Activated CD4-positive, alpha-beta T cell treated with anti-CD3 and anti-CD28 coated beads, Interleukin-2, amount 10 ng/mL, durations not matched to agents 24 days and 14 days (primary cell): ENCODE measurements at regions not wholly inside any gene's neighbourhood (a gene's known extent, or its start where the extent isn't known, plus 50 kb on each side); places are given as distances from the start of the nearest gene placed in this dataset.

ENCODE experiments used
- DNase-seq: peaks from one replicate; pipeline ENCODE4 v3.0.0; 2022
- H3K27ac Mint-ChIP-seq: one replicate; pipeline ENCODE4 v1.8.0; 2022; ENCODE audit warnings: mild to moderate bottlenecking, mixed read lengths
- H3K27me3 Mint-ChIP-seq: one replicate; pipeline ENCODE4 v1.8.0; 2022; ENCODE audit warnings: mixed read lengths
- H3K36me3 Mint-ChIP-seq: one replicate; pipeline ENCODE4 v1.8.0; 2022; ENCODE audit warnings: low read depth, mild to moderate bottlenecking, mixed read lengths
- H3K4me1 Mint-ChIP-seq: one replicate; pipeline ENCODE4 v1.8.0; 2021; ENCODE audit warnings: mixed read lengths
- H3K4me3 Mint-ChIP-seq: one replicate; pipeline ENCODE4 v1.8.0; 2022; ENCODE audit warnings: mild to moderate bottlenecking, moderate library complexity, mixed read lengths
- H3K9me3 Mint-ChIP-seq: one replicate; pipeline ENCODE4 v1.8.0; 2021; ENCODE audit warnings: mixed read lengths
- intact Hi-C: fragments of 100-400 bp; cut with micrococcal nuclease; formaldehyde crosslinking; loops from one replicate; pipeline ENCODE4 v1.15.1; 2023

DNA sequence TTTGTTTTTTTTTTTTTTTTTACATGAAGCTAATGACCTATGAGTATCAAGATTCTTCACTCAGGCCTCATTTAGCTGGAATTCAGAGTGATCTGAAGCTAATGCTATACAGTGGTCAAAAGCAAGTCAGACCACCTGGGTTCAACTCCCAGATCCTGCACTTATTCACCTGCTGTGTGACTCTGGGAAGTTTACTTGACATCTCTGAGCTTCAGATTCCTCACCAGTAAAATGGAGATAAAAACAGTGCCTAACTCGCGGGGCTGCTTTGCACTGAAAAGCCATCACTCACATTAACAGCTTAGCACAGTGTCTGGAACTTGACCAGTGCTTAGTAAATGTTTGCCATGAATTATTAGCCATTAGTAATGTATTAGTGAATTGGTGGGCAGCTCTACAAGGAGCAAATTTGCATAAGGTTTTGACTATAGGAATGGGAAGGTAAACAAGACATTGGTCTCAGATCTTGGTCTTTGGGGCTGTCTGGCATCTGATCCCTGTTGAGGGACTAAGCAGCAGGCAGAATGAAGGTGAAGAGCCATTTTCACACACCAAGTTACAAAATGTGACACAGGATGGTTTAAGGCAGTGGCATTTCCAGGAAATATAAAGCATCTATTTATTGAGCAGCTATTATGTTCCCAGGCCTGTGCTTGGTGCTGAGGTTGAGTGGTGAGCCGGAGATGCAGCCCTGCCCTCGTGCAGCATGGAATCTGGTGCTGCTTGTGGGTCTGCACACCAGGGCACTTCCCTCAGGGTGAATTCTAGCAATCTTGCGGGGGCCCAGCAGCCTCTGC, 291.3 kb downstream of the RRAGC start:
- intact Hi-C loops = no loop called here
- no peaks in the 10 kb centered on the region for H3K36me3 Mint-ChIP-seq

DNA sequence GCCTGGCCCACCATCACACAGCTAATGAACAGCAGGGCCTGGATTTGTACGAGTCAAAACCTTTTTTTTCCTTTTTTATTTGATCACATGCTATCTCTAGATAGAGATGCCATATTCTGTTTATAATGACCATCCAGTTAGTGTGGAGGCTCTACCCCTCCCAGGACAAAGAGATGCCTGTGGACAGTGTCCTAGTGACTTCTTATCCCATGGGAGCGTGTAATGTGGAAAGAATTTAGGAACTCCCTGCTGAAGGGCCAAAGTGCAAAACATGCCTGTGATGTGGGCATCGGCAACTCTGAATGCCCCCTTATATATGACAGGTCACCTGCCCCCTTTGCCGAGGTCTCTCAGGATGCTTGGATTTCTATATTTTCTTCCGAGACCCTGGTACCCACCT, 292.2 kb downstream of the RRAGC start:
- H3K27me3 Mint-ChIP-seq = peaks cover 59% of the 10 kb centered on the region
- H3K4me3 Mint-ChIP-seq = no peak overlapping the region
- no peak overlapping the region for H3K27ac Mint-ChIP-seq
- H3K4me1 Mint-ChIP-seq = peaks cover 21% of the 10 kb centered on the region
- no peaks in the 10 kb centered on the region for H3K36me3 Mint-ChIP-seq
- H3K9me3 Mint-ChIP-seq = no peaks in the 10 kb centered on the region
- intact Hi-C loops = no loop called here
- no peak for DNase-seq

More for the DNA sequence above, 291.3 kb downstream of the RRAGC start:
- Mint-ChIP-seq H3K27ac (no peak overlapping the region), H3K4me3 (no peak overlapping the region), H3K9me3 (no peaks in the 10 kb centered on the region), H3K4me1 (peaks cover 14% of the 10 kb centered on the region), H3K27me3 (peaks cover 54% of the 10 kb centered on the region)
- no peak for DNase-seq

DNA sequence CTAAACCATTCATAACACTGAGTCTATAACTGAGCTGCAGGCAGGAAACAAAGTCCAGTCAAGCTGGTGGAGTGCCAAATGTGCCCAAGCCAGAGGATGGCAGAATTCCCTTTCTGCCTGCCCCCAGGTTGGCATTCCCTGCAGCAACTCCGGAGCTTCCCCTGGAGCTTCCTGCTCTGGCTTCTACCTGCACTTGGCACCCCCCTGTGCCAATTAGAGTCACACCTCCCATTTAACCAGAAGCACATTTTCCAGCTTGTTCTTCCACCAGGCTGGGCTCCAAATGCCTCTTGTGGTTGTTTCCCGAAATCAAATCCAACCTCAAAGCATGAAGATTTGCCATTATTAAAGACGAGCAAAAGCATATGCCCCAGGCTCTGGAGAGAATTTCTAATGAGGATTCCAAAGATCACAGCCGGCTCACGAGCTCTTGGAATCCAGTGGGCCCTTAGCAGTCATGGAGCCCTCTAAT, 294.5 kb downstream of the RRAGC start:
- H3K27ac Mint-ChIP-seq = no peak overlapping the region
- H3K36me3 Mint-ChIP-seq = peaks cover 2% of the 10 kb centered on the region
- peaks cover 51% of the 10 kb centered on the region for H3K27me3 Mint-ChIP-seq
- H3K4me3 Mint-ChIP-seq = no peak overlapping the region
- intact Hi-C loops = no loop called here
- peaks cover 37% of the 10 kb centered on the region for H3K4me1 Mint-ChIP-seq
- no peak for DNase-seq
- H3K9me3 Mint-ChIP-seq = no peaks in the 10 kb centered on the region

DNA sequence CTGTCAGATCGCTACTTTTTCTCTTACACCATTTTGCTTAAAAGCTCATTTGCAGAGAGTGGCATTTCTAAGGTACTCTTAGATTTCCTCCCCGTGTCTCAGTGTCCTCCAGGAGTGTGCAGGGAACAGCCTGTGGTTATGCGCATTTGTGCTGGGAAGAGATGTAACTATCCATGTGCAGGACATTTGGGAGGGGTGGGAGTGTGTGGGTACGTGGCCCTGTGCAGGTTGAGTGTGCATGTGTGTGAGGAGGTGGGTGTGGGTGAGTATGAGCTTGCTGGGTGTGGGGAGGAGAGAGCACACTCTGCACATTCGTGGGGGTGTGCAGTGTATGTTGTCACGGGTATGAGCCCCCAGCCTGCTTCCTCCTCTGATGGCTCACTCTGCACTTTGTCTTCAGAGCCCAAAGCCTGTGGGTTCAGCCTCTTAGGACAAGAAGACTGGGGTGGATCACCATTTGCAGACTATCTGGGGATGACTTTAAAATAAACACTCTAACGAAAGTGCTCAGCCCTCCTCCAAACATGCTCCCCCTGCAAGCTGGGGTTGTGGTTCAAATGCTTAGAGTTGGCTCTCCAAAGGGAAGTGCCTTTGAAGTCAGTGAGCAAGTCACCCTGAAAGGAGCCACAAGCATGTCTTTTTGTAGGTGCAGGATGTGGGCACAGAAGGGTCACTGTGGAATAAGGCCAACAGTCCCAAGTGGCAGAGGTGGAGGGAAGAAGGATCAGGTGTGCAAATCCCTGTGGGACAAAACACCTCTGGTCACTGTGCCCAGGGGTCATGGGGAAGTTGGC, 295.4 kb downstream of the RRAGC start:
- Mint-ChIP-seq H3K27me3 (peaks cover 44% of the 10 kb centered on the region), H3K27ac (peak overlapping the region; percentile 4), H3K36me3 (peaks cover 4% of the 10 kb centered on the region), H3K4me3 (peak overlapping the region; percentile 63), H3K9me3 (no peaks in the 10 kb centered on the region), H3K4me1 (peaks cover 44% of the 10 kb centered on the region)
- DNase-seq = peak; percentile 75
- intact Hi-C loops = no loop called here

DNA sequence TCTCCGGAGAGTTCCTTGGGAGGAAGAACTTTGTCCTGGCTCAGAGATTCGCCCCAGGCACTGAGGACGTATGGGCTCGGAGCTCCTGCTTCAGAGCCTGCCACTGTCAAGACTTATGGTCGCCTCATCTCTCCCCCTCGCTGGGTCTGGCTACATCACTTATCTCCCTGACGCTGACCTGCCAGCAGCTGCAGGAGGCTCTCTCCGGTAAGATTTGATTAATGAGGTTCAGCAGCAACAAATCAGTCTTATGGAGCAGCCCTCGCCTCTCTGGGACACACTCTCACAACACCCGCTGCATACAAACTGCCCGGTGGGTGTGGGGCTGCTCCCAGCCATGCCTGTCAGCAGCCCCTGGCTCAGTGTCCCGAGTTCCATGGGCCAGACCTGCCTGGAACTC, 297.8 kb downstream of the RRAGC start:
- intact Hi-C loops = no loop called here
- H3K4me3 Mint-ChIP-seq = no peak overlapping the region
- H3K27me3 Mint-ChIP-seq = peaks cover 44% of the 10 kb centered on the region
- DNase-seq = no peak
- H3K9me3 Mint-ChIP-seq = no peaks in the 10 kb centered on the region
- H3K4me1 Mint-ChIP-seq = peaks cover 64% of the 10 kb centered on the region
- peaks cover 4% of the 10 kb centered on the region for H3K36me3 Mint-ChIP-seq
- H3K27ac Mint-ChIP-seq = peak overlapping the region; percentile 35

DNA sequence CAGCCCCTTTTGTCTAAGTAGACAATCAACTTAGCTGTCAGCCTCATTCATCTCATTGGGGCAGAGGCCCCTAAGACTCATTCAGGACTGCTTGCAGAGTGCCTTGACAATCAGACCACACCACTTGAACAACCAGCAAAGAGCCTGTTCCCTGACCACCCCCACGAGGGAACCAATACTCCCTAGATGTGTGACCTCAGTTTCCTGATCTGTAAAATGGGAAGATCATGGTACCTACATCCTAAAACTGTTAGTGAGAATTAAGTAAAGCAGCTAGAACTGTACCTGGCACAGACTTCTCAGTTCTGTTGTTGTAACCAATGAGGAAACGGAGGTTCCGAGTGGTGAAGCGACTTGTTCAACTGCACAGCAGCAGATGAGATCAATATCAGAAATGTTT, 298.5 kb downstream of the RRAGC start:
- intact Hi-C loops = no loop called here

DNA sequence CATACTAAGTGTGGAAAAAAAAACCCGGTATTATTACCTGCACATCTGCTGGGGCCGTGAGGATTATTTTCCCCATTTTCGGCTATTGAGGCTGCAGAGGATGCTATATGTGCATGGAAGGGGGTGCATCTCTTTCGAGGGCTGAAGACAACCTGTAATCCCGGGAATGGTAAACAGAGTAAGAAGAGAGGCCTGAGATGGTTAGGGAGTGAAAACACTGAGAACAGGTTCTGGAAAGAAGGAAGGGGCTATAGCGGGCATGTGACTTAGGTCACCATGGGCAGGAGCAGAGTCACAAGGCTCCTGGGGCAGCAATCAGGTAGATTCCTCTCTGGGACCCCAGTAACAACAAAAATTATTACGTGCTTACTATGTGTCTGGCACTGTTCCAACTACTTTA, 299.1 kb downstream of the RRAGC start:
- Mint-ChIP-seq H3K27me3 (peaks cover 36% of the 10 kb centered on the region), H3K4me1 (peaks cover 68% of the 10 kb centered on the region), H3K4me3 (peak overlapping the region; percentile 74), H3K9me3 (no peaks in the 10 kb centered on the region), H3K36me3 (peaks cover 4% of the 10 kb centered on the region), H3K27ac (no peak overlapping the region)
- no peak for DNase-seq
- intact Hi-C loops = no loop called here

More for the DNA sequence above, 298.5 kb downstream of the RRAGC start:
- Mint-ChIP-seq H3K9me3 (no peaks in the 10 kb centered on the region), H3K36me3 (peaks cover 4% of the 10 kb centered on the region), H3K4me3 (peak overlapping the region; percentile 6), H3K4me1 (peaks cover 68% of the 10 kb centered on the region), H3K27ac (peak overlapping the region; percentile 6), H3K27me3 (peaks cover 41% of the 10 kb centered on the region)
- no peak for DNase-seq

DNA sequence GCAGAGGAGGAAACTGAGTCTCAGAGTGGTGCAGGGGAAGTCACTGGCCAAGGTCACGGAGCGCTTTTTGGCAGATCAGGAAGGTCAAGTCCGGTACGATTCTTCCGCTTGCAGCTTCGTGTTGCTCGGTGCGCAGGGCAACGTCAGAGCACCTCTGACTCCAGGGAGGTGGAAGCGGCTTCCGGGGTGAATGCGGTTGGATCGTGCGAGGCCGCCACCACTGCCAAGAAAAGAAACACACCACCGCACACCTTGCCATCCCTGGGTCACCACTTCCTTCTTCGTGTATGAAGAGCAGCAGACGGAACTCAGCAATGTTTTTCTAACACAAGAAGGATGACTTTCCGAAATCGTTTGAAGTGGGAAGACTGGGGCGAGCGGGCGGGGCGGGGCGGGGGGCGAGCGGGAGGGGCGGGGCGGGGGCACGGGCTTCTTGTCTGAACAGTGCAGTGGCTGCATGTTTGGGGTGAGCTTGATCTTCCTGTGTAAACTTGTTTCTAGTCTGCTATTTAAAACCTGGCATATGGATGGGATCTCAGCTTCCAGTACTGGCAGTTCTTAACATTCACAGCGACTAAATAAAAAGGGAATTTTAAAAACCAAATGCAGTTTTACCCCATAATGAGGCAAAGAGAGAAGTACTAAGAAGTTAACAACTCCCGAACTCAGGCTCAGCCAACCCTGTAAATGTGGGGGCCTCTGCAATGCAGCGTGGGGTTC, 300.0 kb downstream of the RRAGC start:
- Mint-ChIP-seq H3K27ac (peak overlapping the region; percentile 88), H3K9me3 (no peaks in the 10 kb centered on the region), H3K36me3 (peaks cover 4% of the 10 kb centered on the region), H3K27me3 (peaks cover 37% of the 10 kb centered on the region), H3K4me3 (peak overlapping the region; percentile 74), H3K4me1 (peaks cover 66% of the 10 kb centered on the region)
- intact Hi-C loops = loop anchor here (1.0 kb wide), 2 partner anchors 25 to 531 kb away; no protein-coding TSS in a partner anchor
- DNase-seq = peak; percentile 97

DNA sequence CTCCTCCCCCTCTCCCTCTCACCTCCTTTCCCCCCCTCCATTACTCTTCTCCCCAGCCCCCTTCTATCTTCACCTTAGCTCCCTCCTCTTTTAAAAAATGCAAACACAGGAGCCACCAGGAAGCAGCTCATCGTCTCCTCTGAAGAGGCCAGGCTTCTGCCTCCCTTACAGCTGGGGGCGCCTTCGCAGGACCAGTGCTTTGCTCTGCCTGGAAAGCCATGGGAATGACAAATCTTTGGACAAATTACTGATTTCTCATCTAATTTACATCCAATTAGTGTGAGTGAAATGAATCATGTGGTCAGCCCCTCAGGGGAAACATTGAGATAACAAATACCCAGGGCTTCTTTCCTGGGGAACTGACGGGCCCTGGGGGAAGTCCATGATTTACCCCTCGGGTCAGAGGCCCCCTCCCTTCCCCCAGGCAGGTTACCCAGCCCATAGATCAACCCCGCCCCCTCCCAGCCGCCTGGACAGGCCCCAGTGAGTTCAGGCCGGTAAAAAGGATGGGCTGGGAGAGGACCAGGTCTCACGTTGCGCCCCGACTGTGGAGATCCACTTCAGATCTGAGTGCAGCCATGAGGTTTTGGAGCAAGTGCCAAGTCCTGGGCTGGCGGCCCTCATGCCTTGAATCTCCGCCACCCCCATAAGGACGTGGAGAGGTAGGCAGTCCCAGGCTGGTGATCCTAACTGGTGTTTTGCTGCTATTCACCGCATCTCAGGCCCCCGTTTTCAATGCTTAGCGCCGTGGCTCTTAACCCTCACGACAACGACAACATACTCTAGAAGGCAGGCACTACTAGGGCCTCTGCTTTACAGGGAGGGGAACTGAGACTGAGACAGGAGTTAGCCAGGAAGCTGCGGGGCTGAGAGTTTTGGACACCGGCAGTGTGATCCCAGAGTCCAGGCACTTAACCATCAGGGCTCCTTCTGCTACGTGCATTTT, 300.8 kb downstream of the RRAGC start:
- intact Hi-C loops = loop anchor here (1.0 kb wide), 2 partner anchors 24 to 530 kb away; no protein-coding TSS in a partner anchor
- no peak for DNase-seq
- peak overlapping the region; percentile 74 for H3K4me3 Mint-ChIP-seq
- H3K4me1 Mint-ChIP-seq = peaks cover 59% of the 10 kb centered on the region
- peaks cover 4% of the 10 kb centered on the region for H3K36me3 Mint-ChIP-seq
- no peaks in the 10 kb centered on the region for H3K9me3 Mint-ChIP-seq
- peaks cover 34% of the 10 kb centered on the region for H3K27me3 Mint-ChIP-seq
- peak overlapping the region; percentile 88 for H3K27ac Mint-ChIP-seq

DNA sequence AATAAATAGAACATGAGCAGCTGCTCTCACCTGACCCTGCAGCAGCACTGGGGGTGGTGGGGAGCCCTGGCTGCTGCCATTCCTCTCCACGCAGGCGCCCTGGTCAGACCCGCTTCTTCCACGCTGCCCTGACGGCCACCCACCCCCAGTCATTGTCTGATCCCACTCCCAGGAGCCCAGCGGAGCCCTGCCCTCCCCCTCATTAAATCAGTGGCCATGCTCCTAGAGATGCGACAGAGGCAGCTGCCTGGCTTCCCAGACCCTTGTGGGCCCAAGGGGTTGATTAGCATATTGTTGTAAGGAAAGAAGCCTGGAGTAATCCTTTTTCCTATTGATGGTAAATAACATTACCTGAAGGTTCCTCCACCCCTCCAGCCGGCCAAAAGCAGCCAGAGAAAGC, 301.5 kb downstream of the RRAGC start:
- Mint-ChIP-seq H3K4me3 (no peak overlapping the region), H3K4me1 (peaks cover 52% of the 10 kb centered on the region), H3K27me3 (peaks cover 32% of the 10 kb centered on the region), H3K27ac (no peak overlapping the region), H3K36me3 (peaks cover 4% of the 10 kb centered on the region), H3K9me3 (no peaks in the 10 kb centered on the region)
- intact Hi-C loops = no loop called here
- no peak for DNase-seq

DNA sequence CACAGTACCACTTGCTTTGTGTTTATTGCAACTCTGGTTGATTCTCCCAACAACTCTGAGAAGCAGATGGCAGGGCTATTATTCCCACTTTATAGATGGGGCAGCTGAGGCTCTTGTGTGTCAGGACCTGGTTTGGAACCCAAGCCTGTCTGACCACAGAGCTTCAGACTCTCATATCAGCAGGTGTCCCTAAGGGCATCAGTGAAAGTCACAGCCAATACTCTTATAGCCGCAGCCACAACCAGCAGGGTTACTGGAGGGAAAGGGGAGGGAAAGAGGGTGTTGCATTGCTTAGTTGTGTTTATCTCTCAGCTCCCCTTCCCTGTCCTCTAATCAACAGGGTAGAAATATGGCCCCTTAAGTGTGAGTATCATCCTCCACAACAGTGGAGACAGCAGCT, 304.0 kb downstream of the RRAGC start:
- intact Hi-C loops = no loop called here
- H3K4me1 Mint-ChIP-seq = peaks cover 35% of the 10 kb centered on the region
- no peaks in the 10 kb centered on the region for H3K9me3 Mint-ChIP-seq
- H3K27ac Mint-ChIP-seq = no peak overlapping the region
- DNase-seq = no peak
- peaks cover 30% of the 10 kb centered on the region for H3K27me3 Mint-ChIP-seq
- H3K36me3 Mint-ChIP-seq = peaks cover 2% of the 10 kb centered on the region
- H3K4me3 Mint-ChIP-seq = no peak overlapping the region

DNA sequence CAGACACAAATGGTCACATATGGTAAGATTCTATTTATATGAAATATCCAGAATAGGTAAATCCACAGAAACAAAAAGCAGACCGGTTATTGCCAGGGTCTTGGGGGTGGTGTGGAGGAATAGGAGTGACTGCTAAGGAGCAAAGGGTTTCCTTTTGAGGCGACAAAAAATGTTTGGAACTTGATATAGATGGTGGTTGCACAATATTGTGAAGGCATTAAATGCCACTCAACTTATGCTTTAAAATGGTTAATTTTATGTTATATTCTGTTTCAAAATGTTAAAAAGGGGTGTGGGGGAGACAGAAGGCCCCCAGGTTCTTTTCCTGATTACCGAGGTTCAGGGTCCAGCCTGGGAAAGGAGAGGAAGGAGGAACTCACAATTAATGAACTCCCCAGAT, 304.4 kb downstream of the RRAGC start:
- H3K27ac Mint-ChIP-seq = no peak overlapping the region
- intact Hi-C loops = no loop called here
- H3K4me3 Mint-ChIP-seq = no peak overlapping the region
- peaks cover 35% of the 10 kb centered on the region for H3K27me3 Mint-ChIP-seq
- DNase-seq = no peak
- H3K9me3 Mint-ChIP-seq = no peaks in the 10 kb centered on the region
- peaks cover 31% of the 10 kb centered on the region for H3K4me1 Mint-ChIP-seq
- peaks cover 2% of the 10 kb centered on the region for H3K36me3 Mint-ChIP-seq
